ENCODE measurements at regions not wholly inside any gene's neighbourhood (a gene's known extent, or its start where the extent isn't known, plus 50 kb on each side); places are given as distances from the start of the nearest gene placed in this dataset.

DNA sequence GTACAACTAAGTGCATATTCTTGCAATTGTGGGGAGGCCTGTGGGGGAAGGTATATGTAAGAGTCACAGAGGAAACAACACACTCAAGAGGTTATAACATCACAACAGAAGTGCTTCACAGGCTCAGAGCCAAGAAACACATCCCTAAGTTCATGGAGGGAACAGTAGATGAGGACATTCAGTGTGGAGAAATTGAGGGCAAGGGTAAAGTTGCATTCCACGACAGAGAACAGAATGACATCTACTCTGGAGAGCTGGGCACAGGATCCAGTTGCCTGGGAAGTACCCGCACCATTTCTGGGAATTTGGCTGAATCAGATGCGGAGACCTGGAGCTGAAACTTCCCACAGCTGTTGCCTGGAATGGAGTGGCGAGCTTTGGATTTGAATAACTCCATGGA is 197.2 kb downstream of the NXNL2 start:
- no peak for TF ChIP-seq CTCF (IDR thresholded peaks at IDR 0.05)
- no peak for TF ChIP-seq POLR2A (IDR thresholded peaks at IDR 0.05)

All from lower leg skin (tissue), 3 donors.